ENCODE measurements at regions not wholly inside any gene's neighbourhood (a gene's known extent, or its start where the extent isn't known, plus 50 kb on each side); places are given as distances from the start of the nearest gene placed in this dataset.

- TF ChIP-seq, protein P1, sequence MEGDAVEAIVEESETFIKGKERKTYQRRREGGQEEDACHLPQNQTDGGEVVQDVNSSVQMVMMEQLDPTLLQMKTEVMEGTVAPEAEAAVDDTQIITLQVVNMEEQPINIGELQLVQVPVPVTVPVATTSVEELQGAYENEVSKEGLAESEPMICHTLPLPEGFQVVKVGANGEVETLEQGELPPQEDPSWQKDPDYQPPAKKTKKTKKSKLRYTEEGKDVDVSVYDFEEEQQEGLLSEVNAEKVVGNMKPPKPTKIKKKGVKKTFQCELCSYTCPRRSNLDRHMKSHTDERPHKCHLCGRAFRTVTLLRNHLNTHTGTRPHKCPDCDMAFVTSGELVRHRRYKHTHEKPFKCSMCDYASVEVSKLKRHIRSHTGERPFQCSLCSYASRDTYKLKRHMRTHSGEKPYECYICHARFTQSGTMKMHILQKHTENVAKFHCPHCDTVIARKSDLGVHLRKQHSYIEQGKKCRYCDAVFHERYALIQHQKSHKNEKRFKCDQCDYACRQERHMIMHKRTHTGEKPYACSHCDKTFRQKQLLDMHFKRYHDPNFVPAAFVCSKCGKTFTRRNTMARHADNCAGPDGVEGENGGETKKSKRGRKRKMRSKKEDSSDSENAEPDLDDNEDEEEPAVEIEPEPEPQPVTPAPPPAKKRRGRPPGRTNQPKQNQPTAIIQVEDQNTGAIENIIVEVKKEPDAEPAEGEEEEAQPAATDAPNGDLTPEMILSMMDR (conservative IDR thresholded peaks at IDR 0.05; ENCODE audit: low read length): no peak
- no peak for TF ChIP-seq EZH2phosphoT487 (IDR thresholded peaks at IDR 0.05; ENCODE audit: borderline replicate concordance, low read depth, low read length)
Observed at GRCh38 chr9:20271096-20271495, 351.2 kb downstream of the MLLT3 start.

Measured in OCI-LY7 (cell line).